WTC11 (cell line): ENCODE measurements at regions not wholly inside any gene's neighbourhood (a gene's known extent, or its start where the extent isn't known, plus 50 kb on each side); places are given as distances from the start of the nearest gene placed in this dataset.

Experiments
- ATAC-seq: fragments of 200-7000 bp; cut with Tn5 transposase; 2 replicates; pipeline ENCODE4 v1.10.0; 2021; ENCODE audit warnings: mild to moderate bottlenecking, moderate library complexity
- CTCF ChIA-PET: fragments of 300-600 bp; sonication (Branson Sonifier 250); formaldehyde crosslinking; loops from one replicate; lab custom pipeline; 2021; ENCODE audit warnings: antibody characterized with exemption; lab: Charles Lee
- POLR2A ChIA-PET: fragments of 350-600 bp; sonication (Branson Sonifier 250); formaldehyde crosslinking; loops from one replicate; lab custom pipeline; 2021; ENCODE audit warnings: antibody characterized with exemption; lab: Charles Lee
- DNase-seq: peaks from one replicate; pipeline ENCODE4 v3.0.0; 2021; ENCODE audit warnings: low spot score
- H3K27ac Mint-ChIP-seq: 2 replicates; pipeline ENCODE4 v1.8.0; 2021; ENCODE audit warnings: mixed read lengths
- H3K27me3 Mint-ChIP-seq: 2 replicates; pipeline ENCODE4 v1.8.0; 2021; ENCODE audit warnings: low read depth, mild to moderate bottlenecking, moderate library complexity, mixed read lengths
- H3K36me3 Mint-ChIP-seq: 2 replicates; pipeline ENCODE4 v1.8.0; 2021; ENCODE audit warnings: mixed read lengths
- H3K4me1 Mint-ChIP-seq: 2 replicates; pipeline ENCODE4 v1.8.0; 2022; ENCODE audit warnings: mixed read lengths
- H3K4me3 Mint-ChIP-seq: 2 replicates; pipeline ENCODE4 v1.8.0; 2021; ENCODE audit warnings: mild to moderate bottlenecking, moderate library complexity, mixed read lengths
- H3K9me3 Mint-ChIP-seq: 2 replicates; pipeline ENCODE4 v1.8.0; 2021; ENCODE audit warnings: mixed read lengths
- AFF4 ChIP-seq: sonication (generic); formaldehyde crosslinking; IDR thresholded peaks from 2 replicates; pipeline ENCODE4 v1.8.1; 2023; ENCODE audit warnings: mild to moderate bottlenecking, missing genetic modification reagents, borderline replicate concordance
- ATF2 ChIP-seq: sonication (generic); formaldehyde crosslinking; IDR thresholded peaks from 2 replicates; pipeline ENCODE4 v1.8.1; 2022; ENCODE audit warnings: low read depth, missing genetic modification reagents, borderline replicate concordance
- E2F1 ChIP-seq: sonication (generic); formaldehyde crosslinking; IDR thresholded peaks from 2 replicates; pipeline ENCODE4 v1.8.0; 2022; ENCODE audit warnings: mild to moderate bottlenecking, missing genetic modification reagents
- E2F4 ChIP-seq: sonication (generic); formaldehyde crosslinking; IDR thresholded peaks from 2 replicates; pipeline ENCODE4 v1.8.1; 2022; ENCODE audit warnings: low read depth, mild to moderate bottlenecking, moderate library complexity, missing genetic modification reagents, borderline replicate concordance
- E2F5 ChIP-seq: sonication (generic); formaldehyde crosslinking; IDR thresholded peaks from 2 replicates; pipeline ENCODE4 v1.8.1; 2022; ENCODE audit warnings: mild to moderate bottlenecking, moderate library complexity, missing genetic modification reagents
- FOXK1 ChIP-seq: sonication (generic); formaldehyde crosslinking; IDR thresholded peaks from 2 replicates; pipeline ENCODE4 v1.8.0; 2022; ENCODE audit warnings: mild to moderate bottlenecking, moderate library complexity, missing genetic modification reagents
- FOXP4 ChIP-seq: sonication (generic); formaldehyde crosslinking; IDR thresholded peaks from 2 replicates; pipeline ENCODE4 v1.8.0; 2022; ENCODE audit warnings: mild to moderate bottlenecking, missing genetic modification reagents
- GRHL2 ChIP-seq: fragments of 250-450 bp; sonication (Bioruptor Pico); IDR thresholded peaks from 2 replicates; pipeline ENCODE4 v1.8.0; 2022; ENCODE audit warnings: mild to moderate bottlenecking, moderate library complexity; ENCODE audit not compliant: insufficient replicate concordance, severe bottlenecking
- IRF2 ChIP-seq: sonication (generic); formaldehyde crosslinking; IDR thresholded peaks from 2 replicates; pipeline ENCODE4 v1.8.0; 2022; ENCODE audit warnings: low read depth, missing genetic modification reagents, borderline replicate concordance
- PRDM15 ChIP-seq: sonication (generic); formaldehyde crosslinking; IDR thresholded peaks from 2 replicates; pipeline ENCODE4 v1.8.0; 2022; ENCODE audit warnings: missing genetic modification reagents
- TEAD4 ChIP-seq: sonication (generic); formaldehyde crosslinking; IDR thresholded peaks from 2 replicates; pipeline ENCODE4 v1.8.0; 2022; ENCODE audit warnings: mild to moderate bottlenecking, missing genetic modification reagents
- ZNF219 ChIP-seq: sonication (generic); formaldehyde crosslinking; IDR thresholded peaks from 2 replicates; pipeline ENCODE4 v1.8.0; 2023; ENCODE audit warnings: missing genetic modification reagents, mild to moderate bottlenecking, borderline replicate concordance
- ZNF396 ChIP-seq: fragments of 250-450 bp; sonication (Bioruptor Pico); IDR thresholded peaks from 2 replicates; pipeline ENCODE4 v1.8.0; 2021; ENCODE audit warnings: mild to moderate bottlenecking, moderate library complexity, borderline replicate concordance

GRCh38 chr14:76699209-76699938 is 61.9 kb upstream of the VASH1 start:
- POLR2A ChIA-PET: no interaction called here
- no peak for TF ChIP-seq E2F4 (CRISPR knock-in tag)
- no peak for TF ChIP-seq E2F1
- no peak for TF ChIP-seq ZNF396 (CRISPR knock-in tag)
- no peak for TF ChIP-seq AFF4 (CRISPR knock-in tag)
- TF ChIP-seq FOXP4 (CRISPR knock-in tag): no peak
- TF ChIP-seq FOXK1: no peak
- no peak for TF ChIP-seq PRDM15 (CRISPR knock-in tag)
- TF ChIP-seq E2F5 (CRISPR knock-in tag): no peak
- no peak for TF ChIP-seq ATF2 (CRISPR knock-in tag)
- no peak for TF ChIP-seq ZNF219 (CRISPR knock-in tag)
- TF ChIP-seq GRHL2 (CRISPR knock-in tag): no peak
- TF ChIP-seq TEAD4 (CRISPR knock-in tag): no peak
- TF ChIP-seq IRF2 (CRISPR knock-in tag): no peak
- Mint-ChIP-seq H3K4me3 (no peak overlapping the region), H3K27ac (no peak overlapping the region), H3K36me3 (no peaks in the 10 kb centered on the region), H3K27me3 (no peaks in the 10 kb centered on the region), H3K9me3 (peaks cover 11% of the 10 kb centered on the region), H3K4me1 (no peaks in the 10 kb centered on the region)
- CTCF ChIA-PET: no interaction called here
- no peak for DNase-seq
- ATAC-seq: no peak
